ENCODE measurements at regions not wholly inside any gene's neighbourhood (a gene's known extent, or its start where the extent isn't known, plus 50 kb on each side); places are given as distances from the start of the nearest gene placed in this dataset.

GRCh38 chr22:48336339-48337060 is 1491.2 kb downstream of the BRD1 start:
- no peak for DNase-seq

GRCh38 chr22:48335442-48336139 is 1492.1 kb downstream of the BRD1 start:
- DNase-seq = no peak

- DNase-seq = no peak
Observed at GRCh38 chr22:48334971-48335370, 1492.7 kb downstream of the BRD1 start.

GRCh38 chr22:48333816-48334735 is 1493.6 kb downstream of the BRD1 start:
- DNase-seq = no peak

- no peak for DNase-seq
Observed at GRCh38 chr22:48333323-48333763, 1494.3 kb downstream of the BRD1 start.

GRCh38 chr22:48332438-48333322 is 1495.0 kb downstream of the BRD1 start:
- DNase-seq = no peak

GRCh38 chr22:48331691-48332220 is 1495.9 kb downstream of the BRD1 start:
- no peak for DNase-seq

GRCh38 chr22:48331266-48331665 is 1496.4 kb downstream of the BRD1 start:
- DNase-seq = no peak

GRCh38 chr22:48327721-48328120 is 1500.0 kb downstream of the BRD1 start:
- no peak for DNase-seq

- no peak for DNase-seq
Observed at GRCh38 chr22:48323746-48324145, 1503.9 kb downstream of the BRD1 start.

GRCh38 chr22:48322907-48323306 is 1504.8 kb downstream of the BRD1 start:
- no peak for DNase-seq

GRCh38 chr22:48321986-48322545 is 1505.6 kb downstream of the BRD1 start:
- DNase-seq = no peak

GRCh38 chr22:48320683-48321451 is 1506.8 kb downstream of the BRD1 start:
- DNase-seq = no peak

- DNase-seq = no peak
Observed at GRCh38 chr22:48320048-48320682, 1507.5 kb downstream of the BRD1 start.

- DNase-seq = no peak
Observed at GRCh38 chr22:48319321-48320047, 1508.2 kb downstream of the BRD1 start.

- no peak for DNase-seq
Observed at GRCh38 chr22:48318575-48319320, 1508.9 kb downstream of the BRD1 start.

- DNase-seq = no peak
Observed at GRCh38 chr22:48318173-48318572, 1509.5 kb downstream of the BRD1 start.

Data from femur (tissue), 1 donor.